22Rv1 (cell line): ENCODE measurements at regions not wholly inside any gene's neighbourhood (a gene's known extent, or its start where the extent isn't known, plus 50 kb on each side); places are given as distances from the start of the nearest gene placed in this dataset.
A peak's percentile ranks its signal among the peaks of the same experiment; 100 is the strongest.
"Not testable (repeated sequence)": the region's sequence is repeated elsewhere in the genome, so short reads cannot be mapped to it uniquely, and the experiment has no call there.

Experiments used
- H3K27ac ChIP-seq: fragments of 450-650 bp; 2 replicates; pipeline ENCODE4 v1.5.1; 2017
- CTCF ChIP-seq: fragments of 450-650 bp; IDR thresholded peaks from 2 replicates; pipeline ENCODE4 v1.5.1; 2017; ENCODE audit warnings: mild to moderate bottlenecking
- ZFX ChIP-seq: fragments of 450-650 bp; IDR thresholded peaks from 2 replicates; pipeline ENCODE4 v1.6.1; 2017; ENCODE audit warnings: antibody characterized with exemption, borderline replicate concordance

- no peak overlapping the region for H3K27ac ChIP-seq
- TF ChIP-seq ZFX (no peak), CTCF (no peak)
Observed at GRCh38 chr6:50362706-50363105, 313.0 kb upstream of the DEFB112 start.

- H3K27ac ChIP-seq = no peak overlapping the region
- no peak for TF ChIP-seq ZFX
- TF ChIP-seq CTCF = no peak
Observed at GRCh38 chr6:50369996-50370395, 320.3 kb upstream of the DEFB112 start.

DNA sequence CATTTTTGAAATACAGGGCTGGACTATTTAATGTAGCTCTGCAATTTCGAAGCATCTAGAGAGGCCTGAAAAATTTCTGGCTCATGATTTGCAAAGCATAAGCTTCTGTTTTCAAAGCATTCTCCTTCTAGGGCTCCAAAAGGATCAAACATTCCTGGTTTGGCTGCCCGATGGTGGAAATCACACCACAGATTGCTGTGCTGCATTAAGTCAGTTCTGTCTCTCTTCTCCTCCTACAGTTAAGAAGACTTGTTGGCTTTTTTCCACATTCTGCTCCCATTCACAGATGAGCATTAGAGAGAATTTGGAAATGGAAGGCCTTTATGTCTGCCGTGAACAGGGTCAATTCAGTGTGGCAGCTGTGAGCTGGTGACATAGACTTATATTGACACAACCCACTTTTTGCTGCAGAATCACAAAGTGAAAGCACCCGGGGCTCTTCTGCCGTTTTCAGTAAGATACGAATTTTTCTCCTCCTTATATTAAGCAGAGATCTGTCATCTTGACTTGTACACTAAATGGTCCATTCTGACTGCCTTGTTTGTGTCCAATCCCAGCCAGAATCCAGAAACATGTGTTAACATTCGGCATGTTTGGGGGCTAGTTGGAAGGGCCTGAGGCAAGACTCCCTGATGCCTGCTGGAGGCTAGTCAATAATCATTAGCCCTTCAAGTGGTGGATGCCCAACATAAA, 330.8 kb upstream of the DEFB112 start:
- no peak overlapping the region for H3K27ac ChIP-seq
- TF ChIP-seq ZFX (no peak), CTCF (no peak)

- H3K27ac ChIP-seq = no peak overlapping the region
- TF ChIP-seq CTCF (peak; percentile 50), ZFX (no peak)
Observed at GRCh38 chr6:50381099-50381415, 331.3 kb upstream of the DEFB112 start.

DNA sequence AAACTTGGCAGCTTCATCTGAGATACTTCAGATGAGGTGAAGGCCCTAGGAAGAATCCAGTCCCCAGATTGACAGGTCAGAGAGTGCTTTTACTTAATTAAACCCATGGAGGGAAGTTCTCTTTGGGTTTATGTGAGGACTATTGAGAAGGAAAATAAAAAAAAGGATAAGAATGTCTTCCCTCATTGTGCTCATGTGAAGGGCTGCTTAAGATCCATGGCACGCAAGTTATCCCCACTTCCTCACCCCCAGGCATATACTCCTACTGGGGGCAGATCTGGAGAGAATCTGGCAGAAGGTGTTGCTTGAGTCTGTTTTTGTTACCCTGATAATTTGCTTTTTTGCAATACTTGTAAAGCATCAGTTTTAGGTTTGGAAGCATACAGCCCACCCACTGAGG, 322.9 kb upstream of the TFAP2D start:
- TF ChIP-seq CTCF = no peak
- no peak for TF ChIP-seq ZFX
- no peak overlapping the region for H3K27ac ChIP-seq

GRCh38 chr6:50394139-50394538, 319.2 kb upstream of the TFAP2D start:
- H3K27ac ChIP-seq = not testable (repeated sequence)

GRCh38 chr6:50404643-50405042, 308.7 kb upstream of the TFAP2D start:
- no peak for TF ChIP-seq ZFX
- no peak for TF ChIP-seq CTCF
- no peak overlapping the region for H3K27ac ChIP-seq

GRCh38 chr6:50410579-50410978, 302.7 kb upstream of the TFAP2D start:
- no peak overlapping the region for H3K27ac ChIP-seq
- TF ChIP-seq ZFX (no peak), CTCF (no peak)

DNA sequence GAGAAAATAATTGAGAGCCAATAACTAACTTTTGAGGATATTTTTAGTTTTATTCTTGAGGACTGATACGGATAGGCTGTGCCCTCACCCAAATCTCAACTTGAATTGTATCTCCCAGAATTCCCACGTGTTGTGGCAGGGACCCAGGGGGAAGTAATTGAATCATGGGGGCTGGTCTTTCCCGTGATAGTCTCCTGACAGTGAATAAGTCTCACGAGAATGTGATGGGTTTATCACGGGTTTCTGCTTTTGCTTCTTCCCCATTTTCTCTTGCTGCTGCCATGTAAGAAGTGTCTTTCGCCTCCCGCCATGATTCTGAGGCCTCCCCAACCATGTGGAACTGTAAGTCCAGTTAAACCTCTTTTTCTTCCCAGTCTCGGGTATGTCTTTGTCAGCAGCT, 292.3 kb upstream of the TFAP2D start:
- H3K27ac ChIP-seq = not testable (repeated sequence)
